ENCODE measurements at regions not wholly inside any gene's neighbourhood (a gene's known extent, or its start where the extent isn't known, plus 50 kb on each side); places are given as distances from the start of the nearest gene placed in this dataset.

GRCh38 chr11:130679247-130679646 is 230.8 kb downstream of the ADAMTS15 start:
- TF ChIP-seq CTCF (conservative IDR thresholded peaks at IDR 0.05): no peak
- no peak for TF ChIP-seq ZFX (IDR thresholded peaks at IDR 0.05)

Data from C4-2B (cell line).